GM19035 (cell line): ENCODE measurements at regions not wholly inside any gene's neighbourhood (a gene's known extent, or its start where the extent isn't known, plus 50 kb on each side); places are given as distances from the start of the nearest gene placed in this dataset.
"Not testable (repeated sequence)": the region's sequence is repeated elsewhere in the genome, so short reads cannot be mapped to it uniquely, and the experiment has no call there.

ENCODE experiments used
- ATAC-seq: cut with Tn5 transposase; IDR thresholded peaks from one replicate; pipeline ENCODE4 v1.9.1; 2021; ENCODE audit not compliant: unreplicated experiment

- ATAC-seq, result no peak
These were observed 970.1 kb upstream of the AMELY start for GRCh38 chrY:7881696-7882095.

- ATAC-seq, result no peak
These were observed 967.7 kb upstream of the AMELY start for GRCh38 chrY:7879245-7879644.

- no peak for ATAC-seq
These were observed 967.2 kb upstream of the AMELY start for GRCh38 chrY:7878719-7879118.

- no peak for ATAC-seq
These were observed 965.9 kb upstream of the AMELY start for GRCh38 chrY:7877458-7877857.

- ATAC-seq, result no peak
These were observed 962.5 kb upstream of the AMELY start for GRCh38 chrY:7874080-7874479.

- ATAC-seq, result no peak
These were observed 959.9 kb upstream of the AMELY start for GRCh38 chrY:7871304-7871932.

- ATAC-seq, result no peak
These were observed 955.4 kb upstream of the AMELY start for GRCh38 chrY:7866976-7867375.

- ATAC-seq, result no peak
These were observed 949.4 kb upstream of the AMELY start for GRCh38 chrY:7860781-7861614.

- ATAC-seq, result no peak
These were observed 938.6 kb upstream of the AMELY start for GRCh38 chrY:7850191-7850590.

- no peak for ATAC-seq
These were observed 934.2 kb upstream of the AMELY start for GRCh38 chrY:7845776-7846175.

- ATAC-seq, result no peak
These were observed 925.5 kb upstream of the AMELY start for GRCh38 chrY:7837046-7837445.

GRCh38 chrY:7836366-7836765 lies 924.8 kb upstream of the AMELY start:
- ATAC-seq, result no peak

- no peak for ATAC-seq
These were observed 923.9 kb upstream of the AMELY start for GRCh38 chrY:7835416-7835815.

GRCh38 chrY:7834284-7834683 lies 922.7 kb upstream of the AMELY start:
- ATAC-seq, result no peak

GRCh38 chrY:7830881-7831280 lies 919.3 kb upstream of the AMELY start:
- not testable (repeated sequence) for ATAC-seq

GRCh38 chrY:7826533-7826932 lies 915.0 kb upstream of the AMELY start:
- no peak for ATAC-seq

GRCh38 chrY:7825874-7826273 lies 914.3 kb upstream of the AMELY start:
- ATAC-seq, result no peak

GRCh38 chrY:7821295-7822035 lies 909.9 kb upstream of the AMELY start:
- ATAC-seq, result no peak

GRCh38 chrY:7818924-7819323 lies 907.4 kb upstream of the AMELY start:
- ATAC-seq, result no peak

GRCh38 chrY:7816567-7816966 lies 905.0 kb upstream of the AMELY start:
- ATAC-seq, result no peak

GRCh38 chrY:7815921-7816320 lies 904.4 kb upstream of the AMELY start:
- ATAC-seq, result no peak

GRCh38 chrY:7815285-7815684 lies 903.7 kb upstream of the AMELY start:
- ATAC-seq, result no peak
